ENCODE measurements at regions not wholly inside any gene's neighbourhood (a gene's known extent, or its start where the extent isn't known, plus 50 kb on each side); places are given as distances from the start of the nearest gene placed in this dataset.
"Not testable (repeated sequence)": the region's sequence is repeated elsewhere in the genome, so short reads cannot be mapped to it uniquely, and the experiment has no call there.

DNA sequence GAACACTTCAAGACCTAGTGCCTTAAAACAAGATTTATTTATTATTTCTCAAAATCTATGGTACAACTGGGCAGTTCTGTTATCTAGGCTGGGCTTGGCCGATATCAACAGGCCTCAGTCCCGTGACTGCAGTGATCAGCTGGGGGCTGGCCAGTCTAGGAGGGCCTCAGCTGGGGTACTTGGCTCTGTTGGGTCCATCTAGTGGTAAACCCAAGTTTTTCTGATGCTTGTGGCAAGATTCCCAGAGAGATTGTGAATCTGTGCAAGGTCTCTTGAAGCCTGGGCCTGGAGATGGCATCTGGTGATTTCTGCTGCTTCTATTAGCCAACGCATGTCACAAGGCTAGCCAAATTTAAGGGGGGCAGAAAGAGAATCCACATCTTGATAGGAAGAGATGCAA is 482.4 kb upstream of the SGO1 start:
- DNase-seq (ENCODE audit: low read depth in 4 of 4, low spot score in 3 of 4): no peak

DNA sequence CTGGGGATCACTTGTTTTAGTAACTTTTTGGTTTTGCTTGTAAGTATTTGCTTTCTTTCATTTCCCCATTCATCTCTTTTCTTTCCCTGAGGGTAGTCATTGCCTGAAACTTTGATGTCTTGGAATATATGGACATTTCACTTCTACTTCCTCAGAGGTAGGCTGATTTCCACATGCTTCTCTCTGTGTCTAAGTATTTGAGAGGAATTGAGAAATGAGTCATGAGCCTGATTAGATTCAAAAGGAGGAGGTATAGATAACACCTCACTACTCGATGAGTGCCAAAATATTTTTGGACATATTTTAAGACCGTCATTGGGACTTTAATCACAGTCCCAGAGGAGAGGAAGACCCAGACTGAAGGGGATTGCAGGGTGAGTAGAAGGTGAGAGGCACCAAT is 480.1 kb upstream of the SGO1 start:
- DNase-seq (ENCODE audit: low read depth in 4 of 4, low spot score in 3 of 4): no peak

DNA sequence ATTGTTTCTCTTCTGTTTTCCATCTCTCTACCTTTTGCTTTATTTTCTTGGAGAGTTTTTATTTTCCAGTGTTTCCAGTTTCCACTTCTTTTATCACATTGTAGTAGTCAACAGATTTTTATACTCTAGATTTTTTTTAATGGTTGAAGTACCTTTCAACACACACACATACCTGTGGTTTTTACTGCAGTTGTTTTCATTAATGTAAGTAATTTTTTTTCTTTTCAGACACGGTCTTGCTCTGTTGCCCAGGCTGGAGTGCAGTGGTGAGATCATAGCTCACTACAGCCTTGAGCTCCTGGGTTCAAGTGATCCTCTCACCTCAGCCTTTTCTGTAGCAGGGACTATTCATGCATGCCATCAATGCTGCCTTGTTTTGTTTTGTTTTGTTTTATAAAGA is 472.5 kb upstream of the SGO1 start:
- no peak for DNase-seq (ENCODE audit: low read depth in 4 of 4, low spot score in 3 of 4)

DNA sequence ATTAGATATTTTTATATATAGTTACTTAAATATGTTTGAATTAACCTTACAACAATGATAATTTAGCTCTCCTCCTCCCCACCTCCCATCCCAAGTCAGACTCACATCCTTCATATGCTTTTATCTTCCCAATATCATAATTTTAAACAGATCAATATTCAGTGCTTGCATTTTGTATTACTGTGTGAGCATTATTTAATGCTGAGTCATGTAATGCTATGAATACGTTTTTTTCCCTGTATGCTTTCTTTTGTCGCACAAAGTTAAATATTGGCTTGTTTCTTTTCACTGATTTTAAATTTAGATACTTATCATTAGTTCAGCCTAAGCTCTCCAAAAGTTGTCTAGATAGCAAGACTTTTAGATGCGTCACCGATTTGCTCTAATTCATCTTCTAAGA is 471.6 kb upstream of the SGO1 start:
- DNase-seq (ENCODE audit: low read depth in 4 of 4, low spot score in 3 of 4): no peak

DNA sequence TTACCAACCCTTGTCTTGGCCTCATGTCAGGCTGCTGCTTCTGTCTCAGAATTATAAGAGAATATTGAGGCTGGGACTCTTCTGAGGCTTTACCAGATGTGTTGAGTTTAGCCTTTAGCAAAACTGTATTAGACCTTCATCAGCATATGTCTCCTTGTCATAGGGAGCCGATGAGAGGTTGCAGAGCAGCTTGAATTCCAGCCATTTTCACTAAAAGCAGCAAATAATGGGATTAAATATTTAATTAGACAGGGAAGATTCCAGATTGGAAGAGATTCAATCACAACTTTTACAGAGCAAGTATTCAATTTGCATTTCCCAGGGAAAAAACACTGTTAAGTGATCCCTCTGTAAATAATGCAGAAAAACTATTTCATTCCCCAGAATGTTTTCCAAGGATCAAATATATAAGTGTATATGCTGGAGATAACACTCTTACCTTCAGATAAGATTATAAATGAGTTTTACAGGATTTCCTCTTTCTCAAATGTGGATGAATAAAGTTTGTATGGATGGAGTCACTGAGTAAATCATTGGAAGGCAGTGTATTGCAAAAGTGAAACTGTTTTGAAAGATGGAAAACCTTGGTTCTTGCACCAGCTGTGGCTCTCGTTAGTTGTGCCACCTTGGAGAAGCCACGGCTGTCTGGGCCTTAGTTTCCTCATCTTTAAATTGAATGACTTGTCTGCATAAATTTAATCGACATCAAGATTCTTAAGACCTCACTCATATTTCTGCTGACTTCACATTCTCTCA is 466.4 kb upstream of the SGO1 start:
- no peak for DNase-seq (ENCODE audit: low read depth in 4 of 4, low spot score in 3 of 4)

DNA sequence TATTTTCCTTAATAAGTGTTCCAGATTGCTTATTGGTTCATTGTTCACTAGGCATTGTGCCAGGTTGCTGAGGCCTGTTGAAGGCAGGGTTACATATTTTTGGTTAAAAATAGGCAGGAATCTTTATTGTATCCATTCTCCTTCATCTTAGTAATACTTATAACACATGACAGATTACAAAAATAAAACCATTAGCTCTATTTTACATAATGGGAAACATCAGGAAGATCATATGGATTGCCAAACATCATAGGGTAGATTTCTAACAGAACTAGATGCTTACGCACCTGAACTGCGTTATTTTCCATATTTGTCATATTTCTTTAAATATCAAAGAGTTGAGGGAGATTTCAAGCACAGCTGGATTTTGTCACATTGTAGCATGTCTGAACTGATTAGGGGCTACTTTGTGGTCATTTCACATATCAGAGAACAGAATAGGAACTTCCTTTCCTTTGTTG is 462.9 kb upstream of the SGO1 start:
- no peak for DNase-seq (ENCODE audit: low read depth in 4 of 4, low spot score in 3 of 4)

DNA sequence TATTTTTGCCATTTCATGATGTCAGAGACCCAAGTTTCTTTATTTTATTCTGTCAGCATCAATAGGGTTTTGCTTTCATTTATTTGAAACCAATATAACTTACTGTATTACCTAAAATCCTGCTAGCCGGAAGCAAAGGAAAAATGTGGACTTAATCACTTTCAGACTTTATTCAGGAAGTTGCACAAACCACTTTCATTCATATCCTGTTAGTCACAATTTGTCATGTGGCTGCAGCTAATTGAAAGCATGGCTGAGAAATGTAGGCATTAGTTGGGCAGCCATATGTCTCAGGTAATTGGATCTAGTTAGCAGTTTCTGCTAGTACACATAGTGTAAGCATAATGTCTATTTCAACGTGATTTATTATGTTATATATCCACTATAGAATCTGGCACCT is 462.3 kb upstream of the SGO1 start:
- DNase-seq (ENCODE audit: low read depth in 4 of 4, low spot score in 3 of 4): no peak

DNA sequence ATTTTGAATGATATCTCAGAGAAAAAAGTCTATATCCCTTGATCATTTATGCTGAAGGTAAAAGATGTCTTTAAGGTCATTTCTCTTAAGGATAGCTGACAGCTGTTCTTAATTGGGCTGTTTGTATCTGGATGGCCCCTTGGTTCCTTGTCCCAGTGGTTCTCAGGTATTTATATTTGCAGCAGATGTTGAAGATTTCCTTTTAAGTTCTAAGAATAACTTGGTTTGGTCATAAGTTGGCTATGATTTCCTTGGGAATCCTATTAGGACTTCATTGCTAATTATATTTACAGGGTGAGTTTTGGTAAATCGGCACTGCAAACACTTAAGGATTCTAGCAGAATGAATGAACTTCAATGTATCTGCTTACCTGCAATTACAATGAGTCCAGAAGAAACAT is 460.4 kb upstream of the SGO1 start:
- no peak for DNase-seq (ENCODE audit: low read depth in 4 of 4, low spot score in 3 of 4)

DNA sequence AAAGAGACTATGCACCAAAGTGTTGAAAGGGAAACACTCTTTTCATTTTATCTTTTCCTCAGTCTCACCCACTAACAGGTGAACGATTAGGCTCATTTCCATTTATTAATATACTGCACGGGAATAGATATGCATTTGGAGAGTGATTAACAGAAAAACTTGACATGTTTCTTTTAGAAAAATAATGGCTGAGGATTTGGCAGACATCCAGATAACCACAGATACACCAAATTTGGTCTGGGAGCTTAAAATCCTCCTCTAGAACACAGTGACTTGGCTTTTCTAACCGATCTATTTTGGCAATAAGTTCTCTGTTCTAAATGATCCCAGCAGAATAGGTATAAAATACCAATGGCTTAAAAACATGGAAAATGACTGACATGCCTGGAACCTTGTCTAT is 459.3 kb upstream of the SGO1 start:
- no peak for DNase-seq (ENCODE audit: low read depth in 4 of 4, low spot score in 3 of 4)

DNA sequence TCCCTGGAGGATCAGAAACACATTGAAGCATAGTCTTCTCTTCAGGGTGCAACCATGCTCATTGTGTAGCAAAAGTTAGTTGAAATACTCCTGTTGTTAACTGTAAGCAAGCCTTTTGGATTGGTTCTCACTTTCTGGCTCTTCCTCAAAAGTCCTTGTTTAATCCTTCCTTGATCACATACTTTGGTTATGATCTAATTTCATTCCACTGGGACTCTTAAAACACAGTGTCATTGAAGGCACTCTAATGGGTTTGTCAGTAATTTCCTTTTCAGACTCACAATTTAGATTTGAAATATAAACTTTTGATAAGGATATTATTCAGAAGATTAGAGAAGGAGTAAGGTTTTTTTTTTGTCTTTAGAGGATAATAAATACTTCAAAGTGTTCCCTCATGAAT is 451.7 kb upstream of the SGO1 start:
- no peak for DNase-seq (ENCODE audit: low read depth in 4 of 4, low spot score in 3 of 4)

DNA sequence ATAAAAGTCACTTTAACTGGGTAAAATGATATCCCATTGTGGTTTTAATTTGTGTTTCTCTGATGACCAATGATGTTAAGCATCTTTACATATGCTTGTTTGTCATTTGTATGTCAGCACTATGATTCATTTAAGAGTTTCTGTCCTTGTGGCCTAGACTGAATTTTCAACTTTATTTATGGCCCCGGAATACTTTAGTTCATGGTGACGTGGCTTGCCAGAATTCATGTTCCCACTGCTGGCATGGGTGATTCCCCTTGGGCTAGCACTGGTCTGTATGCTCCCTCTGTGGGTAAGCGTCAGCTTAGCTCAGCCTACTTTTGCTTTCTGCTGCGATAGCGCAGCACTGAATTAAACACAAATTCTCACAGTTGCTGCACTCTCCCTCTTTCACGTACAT is 436.3 kb upstream of the SGO1 start:
- no peak for DNase-seq (ENCODE audit: low read depth in 4 of 4, low spot score in 3 of 4)

DNA sequence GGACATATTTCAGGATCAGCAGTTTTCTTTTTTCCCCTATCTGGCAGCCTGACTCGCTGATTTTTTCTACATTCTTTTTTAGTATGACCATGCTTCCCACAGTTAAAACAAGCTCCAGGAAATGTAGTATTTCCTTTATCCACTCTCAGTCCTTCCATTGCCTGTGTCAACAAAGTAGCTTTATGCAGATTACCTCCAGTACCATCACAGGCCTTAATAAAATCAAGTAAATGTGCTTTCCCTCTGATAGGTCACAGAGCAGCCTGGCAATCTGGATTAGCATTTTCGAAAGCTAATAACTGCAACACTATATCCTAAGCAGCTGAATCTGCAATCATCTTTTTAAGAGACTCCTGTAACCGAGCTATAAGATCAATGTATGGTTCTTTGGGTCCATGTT is 432.6 kb upstream of the SGO1 start:
- DNase-seq (ENCODE audit: low read depth in 4 of 4, low spot score in 3 of 4): not testable (repeated sequence)

DNA sequence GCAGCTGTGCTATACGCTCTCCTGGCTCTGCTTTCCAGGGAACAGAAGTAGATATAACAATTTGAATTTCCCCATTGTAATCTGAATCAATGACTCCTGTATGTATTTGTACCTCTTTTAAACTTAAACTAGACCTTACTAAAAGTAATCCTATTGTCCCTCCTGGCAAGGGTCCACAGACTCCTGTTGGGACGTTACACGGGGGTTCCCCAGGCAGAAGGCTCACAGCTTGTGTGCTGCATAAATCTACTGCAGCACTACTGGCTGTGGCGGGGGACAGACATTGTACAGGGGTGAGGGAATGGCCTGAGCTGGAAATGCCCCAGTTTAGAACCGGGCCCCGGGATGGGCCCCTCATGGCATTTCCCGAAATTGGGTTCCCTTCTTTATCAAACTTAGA is 432.2 kb upstream of the SGO1 start:
- DNase-seq (ENCODE audit: low read depth in 4 of 4, low spot score in 3 of 4): not testable (repeated sequence)

DNA sequence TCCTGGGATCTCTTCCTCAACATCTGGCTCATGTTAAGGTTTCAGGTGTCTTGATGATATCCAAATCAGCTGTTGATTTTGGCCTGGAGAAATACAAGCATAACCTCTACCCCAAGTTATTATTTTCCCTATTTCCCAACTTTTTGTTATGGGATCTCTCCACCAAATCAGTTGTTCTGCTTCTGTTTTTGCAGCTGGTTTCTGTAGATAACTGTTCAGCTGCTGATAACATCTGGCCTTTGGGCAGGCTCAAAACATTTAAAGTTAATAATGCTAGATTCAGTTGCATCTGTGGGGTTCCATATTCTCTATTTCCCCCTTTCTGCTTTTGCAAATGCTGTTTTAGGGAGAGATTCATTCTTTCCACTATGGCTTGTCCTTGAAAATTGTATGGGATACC is 430.0 kb upstream of the SGO1 start:
- not testable (repeated sequence) for DNase-seq (ENCODE audit: low read depth in 4 of 4, low spot score in 3 of 4)

DNA sequence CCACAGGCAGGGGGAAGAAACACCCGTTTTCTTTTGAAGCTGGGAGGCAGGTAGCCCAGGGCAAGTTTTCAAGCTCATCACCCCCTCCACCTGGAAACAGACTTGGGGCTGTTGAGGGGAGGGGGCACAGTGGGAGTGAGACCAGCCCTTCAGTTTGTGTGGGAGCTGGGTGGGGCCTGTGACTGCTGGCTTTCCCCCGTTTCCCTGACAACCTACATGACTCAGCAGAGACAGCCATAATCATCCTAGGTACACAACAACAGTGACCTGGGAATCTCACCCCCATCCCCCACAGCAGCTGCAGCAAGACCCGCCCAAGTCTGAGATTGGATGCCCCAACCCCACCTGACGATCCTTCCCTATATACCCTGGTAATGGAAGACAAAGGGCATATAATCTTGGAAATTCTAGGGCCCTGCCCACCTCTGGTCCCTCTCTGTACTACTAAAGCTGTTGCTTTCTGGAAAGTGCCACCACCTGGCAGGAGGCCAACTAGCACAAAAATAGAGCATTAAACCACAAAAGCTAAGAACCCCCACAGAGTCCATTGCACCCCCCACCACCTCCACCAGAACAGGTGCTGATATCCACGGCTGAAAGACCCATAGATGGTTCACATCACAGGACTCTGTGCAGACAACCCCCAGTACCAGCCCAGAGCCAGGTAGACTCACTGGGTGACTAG is 422.2 kb upstream of the SGO1 start:
- no peak for DNase-seq (ENCODE audit: low read depth in 4 of 4, low spot score in 3 of 4)

DNA sequence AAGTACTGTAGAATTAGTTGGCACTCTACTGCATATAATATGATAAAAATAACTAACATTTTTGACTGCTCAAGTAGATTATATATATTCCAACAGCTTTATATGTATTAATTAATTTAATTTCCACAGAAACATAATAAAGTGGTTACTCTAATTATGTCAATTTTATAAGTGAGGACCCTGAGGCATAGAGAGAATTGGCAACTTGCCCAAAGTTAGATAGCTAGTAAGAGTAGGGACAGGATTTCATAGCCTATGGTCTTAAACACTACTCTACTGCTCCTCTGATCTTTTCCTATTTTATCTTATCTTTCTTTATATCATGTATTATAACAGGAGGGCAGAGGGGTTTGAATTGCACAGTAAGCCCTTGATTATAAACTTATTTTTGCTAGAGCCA is 418.7 kb upstream of the SGO1 start:
- no peak for DNase-seq (ENCODE audit: low read depth in 4 of 4, low spot score in 3 of 4)

DNA sequence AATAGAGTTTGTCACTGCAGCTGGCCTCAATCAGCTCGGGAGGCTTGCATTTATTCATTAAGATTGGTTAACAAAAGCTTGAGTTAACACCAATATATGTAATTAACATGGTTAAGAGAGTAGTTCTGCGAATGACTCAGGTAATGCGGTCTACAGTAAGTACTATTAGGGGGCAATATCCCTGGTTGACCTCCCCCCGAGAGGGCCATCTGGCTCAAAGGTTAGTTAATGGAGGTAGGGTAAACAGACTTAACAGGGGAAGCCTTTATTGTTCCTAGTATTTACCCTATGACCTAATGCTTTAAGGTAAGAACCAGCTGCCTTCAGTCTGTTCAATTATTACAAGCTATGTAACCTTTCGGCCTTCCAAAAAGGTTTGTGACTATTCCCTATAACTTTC is 403.3 kb upstream of the SGO1 start:
- DNase-seq (ENCODE audit: low read depth in 4 of 4, low spot score in 3 of 4): no peak

DNA sequence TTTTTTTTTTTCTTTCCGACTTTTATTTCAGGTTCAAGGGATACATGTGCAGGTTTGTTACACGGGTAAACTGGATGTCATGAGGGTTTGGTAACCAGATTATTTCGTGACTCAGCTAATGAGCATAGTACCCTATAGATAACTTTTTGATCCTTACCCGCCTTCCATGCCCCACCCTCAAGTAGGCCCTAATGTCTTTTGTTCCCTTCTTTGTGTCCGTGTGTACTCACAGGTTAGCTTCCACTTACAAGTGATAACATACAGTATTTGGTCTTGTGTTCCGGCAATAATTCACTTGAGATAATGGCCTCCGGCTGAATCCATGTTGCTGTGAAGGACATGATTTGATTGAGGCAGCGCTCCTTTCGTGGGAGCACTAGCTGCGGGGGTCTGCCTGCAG is 402.8 kb upstream of the SGO1 start:
- DNase-seq (ENCODE audit: low read depth in 4 of 4, low spot score in 3 of 4): no peak

DNA sequence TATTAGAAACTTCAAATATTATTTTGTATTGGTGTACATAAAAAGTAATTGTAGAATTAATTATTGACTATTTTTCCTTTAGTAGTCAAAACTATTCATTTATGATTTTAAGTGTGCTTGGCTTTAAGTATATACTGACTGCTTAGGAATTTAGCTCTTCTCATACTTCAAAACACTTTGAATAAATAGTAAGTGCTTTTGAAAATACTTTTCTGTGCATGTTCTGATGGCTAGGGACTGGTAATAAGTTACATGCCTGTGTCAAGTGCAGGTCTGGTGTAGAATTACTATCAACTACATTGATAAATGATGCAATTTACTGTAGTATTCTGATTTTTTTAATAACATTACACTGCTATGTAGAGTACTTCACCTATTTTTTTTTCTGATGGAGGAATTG is 397.6 kb upstream of the SGO1 start:
- no peak for DNase-seq (ENCODE audit: low read depth in 4 of 4, low spot score in 3 of 4)

DNA sequence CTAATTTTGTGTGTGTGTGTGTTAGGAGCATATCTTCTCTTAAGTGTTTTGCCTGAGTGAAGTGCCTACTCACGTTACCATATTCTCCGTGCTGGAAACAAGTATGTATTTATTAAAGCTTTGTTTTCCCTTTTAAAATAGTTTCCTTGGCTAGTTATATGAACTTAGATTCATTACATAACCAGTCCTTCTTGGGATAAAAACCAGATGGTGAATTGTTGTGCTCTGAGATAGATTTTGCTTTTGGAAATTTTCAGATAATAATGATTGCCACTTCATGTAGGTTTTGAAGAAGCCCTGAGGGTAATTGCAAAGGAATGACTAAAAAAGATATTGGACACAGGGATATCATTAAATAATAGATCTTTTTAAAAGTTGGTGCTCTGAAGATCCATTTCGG is 390.2 kb upstream of the SGO1 start:
- no peak for DNase-seq (ENCODE audit: low read depth in 4 of 4, low spot score in 3 of 4)

DNA sequence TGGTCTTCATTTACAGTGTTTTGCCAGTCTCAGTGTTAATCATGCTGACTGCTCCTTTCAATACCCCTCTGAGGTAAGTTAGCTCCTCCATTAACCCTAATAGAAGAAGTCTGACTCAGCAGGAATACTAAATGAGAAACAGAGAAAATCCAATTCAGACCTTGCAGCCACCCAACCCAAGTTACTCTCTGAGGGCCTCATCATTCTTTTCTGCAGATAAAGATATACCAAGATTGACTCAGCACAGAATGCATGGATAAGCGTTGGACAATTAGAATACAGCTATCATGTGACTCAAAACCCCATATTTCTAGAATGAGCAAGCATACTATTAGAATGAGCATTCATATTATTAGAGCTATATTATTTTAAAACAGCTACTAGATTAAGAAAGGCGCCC is 389.1 kb upstream of the SGO1 start:
- DNase-seq (ENCODE audit: low read depth in 4 of 4, low spot score in 3 of 4): no peak

DNA sequence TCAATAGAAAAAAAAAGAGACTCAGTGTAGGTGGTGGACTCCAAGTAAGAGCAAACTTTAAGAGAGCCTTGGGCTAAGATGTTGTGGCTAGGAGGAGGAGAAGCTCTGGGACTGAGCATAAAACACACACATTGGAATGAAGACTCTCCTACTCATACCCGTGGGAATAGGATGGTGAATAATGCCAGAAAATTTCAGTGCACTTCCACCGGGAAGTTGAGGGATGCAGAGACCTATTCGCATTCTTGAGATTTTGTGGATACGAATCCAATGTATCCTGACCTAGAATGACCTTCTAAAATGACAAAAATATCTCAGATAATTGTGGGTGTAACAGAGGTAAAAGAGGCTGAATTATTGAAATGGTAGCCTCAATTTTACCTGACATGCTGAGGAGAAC is 388.7 kb upstream of the SGO1 start:
- DNase-seq (ENCODE audit: low read depth in 4 of 4, low spot score in 3 of 4): no peak

DNA sequence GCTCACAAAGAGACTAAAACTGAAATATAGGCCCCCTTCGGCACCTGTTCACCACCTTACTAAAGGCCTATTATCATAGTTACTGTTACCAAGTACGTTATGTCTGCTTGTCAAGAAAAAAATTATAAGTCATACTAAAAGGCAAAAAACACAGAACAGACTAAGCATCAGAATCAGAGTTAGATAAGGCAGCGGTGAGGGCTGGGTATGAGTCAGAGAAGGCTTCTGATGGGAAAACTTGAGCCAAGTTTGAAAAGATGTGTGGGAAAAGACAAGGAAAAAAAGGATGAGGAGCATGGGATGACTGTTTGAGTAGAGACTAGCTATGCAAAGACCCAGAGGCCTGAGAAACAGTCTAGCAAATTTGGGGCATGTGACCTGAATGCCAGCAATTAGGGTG is 387.2 kb upstream of the SGO1 start:
- no peak for DNase-seq (ENCODE audit: low read depth in 4 of 4, low spot score in 3 of 4)
